Neural cell (in vitro differentiated cells): ENCODE measurements at regions not wholly inside any gene's neighbourhood (a gene's known extent, or its start where the extent isn't known, plus 50 kb on each side); places are given as distances from the start of the nearest gene placed in this dataset.

ENCODE experiments used
- H2AFZ ChIP-seq: fragments of 200-600, 300-800 bp; sonication (generic), shearing (Covaris generic); 2 replicates; pipeline ENCODE4 v1.6.0; 2014; ENCODE audit warnings: low read depth, mild to moderate bottlenecking, antibody characterized with exemption, low read length, moderate library complexity
- H3F3A ChIP-seq: fragments of 200-600 bp; shearing (Covaris generic); 2 replicates; pipeline ENCODE4 v1.6.1; 2016; ENCODE audit warnings: mild to moderate bottlenecking, moderate library complexity, mixed read lengths, antibody characterized with exemption, low read length; ENCODE audit not compliant: insufficient read depth, poor library complexity, severe bottlenecking
- H3K27ac ChIP-seq: fragments of 200-600, 300-800 bp; sonication (generic), shearing (Covaris generic); 2 replicates; pipeline ENCODE4 v1.5.1; 2014; ENCODE audit warnings: mild to moderate bottlenecking, low read length, moderate library complexity
- H3K27me3 ChIP-seq: fragments of 300-800, 200-600 bp; sonication (generic), shearing (Covaris generic); 2 replicates; pipeline ENCODE4 v1.6.0; 2014; ENCODE audit warnings: mild to moderate bottlenecking, low read depth, low read length, moderate library complexity; ENCODE audit not compliant: insufficient read depth
- H3K36me3 ChIP-seq: fragments of 300-800, 200-600 bp; sonication (generic), shearing (Covaris generic); 2 replicates; pipeline ENCODE4 v1.5.1; 2014; ENCODE audit warnings: mild to moderate bottlenecking, antibody characterized with exemption, low read length, moderate library complexity; ENCODE audit not compliant: insufficient read depth
- H3K4me2 ChIP-seq: fragments of 300-800, 200-600 bp; sonication (generic), shearing (Covaris generic); 2 replicates; pipeline ENCODE4 v1.6.0; 2014; ENCODE audit warnings: mild to moderate bottlenecking, low read length
- H3K4me3 ChIP-seq: fragments of 300-800, 200-600 bp; sonication (generic), shearing (Covaris generic); 2 replicates; pipeline ENCODE4 v1.5.1; 2014; ENCODE audit warnings: mild to moderate bottlenecking, low read length, moderate library complexity
- H3K79me2 ChIP-seq: fragments of 200-600 bp; shearing (Covaris generic); replicated peaks from 2 replicates; pipeline ENCODE4 v1.6.0; 2014; ENCODE audit warnings: mild to moderate bottlenecking, low read length, moderate library complexity; ENCODE audit not compliant: insufficient read depth
- H3K9ac ChIP-seq: fragments of 300-800, 200-600 bp; sonication (generic), shearing (Covaris generic); 2 replicates; pipeline ENCODE4 v1.6.1; 2016; ENCODE audit warnings: mild to moderate bottlenecking, low read length, mixed read lengths
- H3K9me2 ChIP-seq: fragments of 200-600 bp; shearing (Covaris generic); 2 replicates; pipeline ENCODE4 v1.6.1; 2016; ENCODE audit warnings: mild to moderate bottlenecking, low read length, mixed read lengths; ENCODE audit not compliant: insufficient read depth
- H3K9me3 ChIP-seq: fragments of 200-600, 300-800 bp; sonication (generic), shearing (Covaris generic); 2 replicates; pipeline ENCODE4 v1.6.1; 2016; ENCODE audit warnings: mild to moderate bottlenecking, mixed run types, low read length, moderate library complexity, mixed read lengths
- H4K20me1 ChIP-seq: fragments of 200-600 bp; shearing (Covaris generic); 2 replicates; pipeline ENCODE4 v1.6.1; 2016; ENCODE audit warnings: mild to moderate bottlenecking, mixed run types; ENCODE audit not compliant: insufficient read depth
- CTCF ChIP-seq: fragments of 450-650 bp; IDR thresholded peaks from 2 replicates; pipeline ENCODE4 v1.5.1; 2014; ENCODE audit warnings: antibody characterized with exemption, mild to moderate bottlenecking, moderate library complexity; ENCODE audit not compliant: poor library complexity, severe bottlenecking
- EP300 ChIP-seq: fragments of 450-650 bp; conservative IDR thresholded peaks from 2 replicates; pipeline ENCODE4 v1.6.1; 2014; ENCODE audit warnings: antibody characterized with exemption, mild to moderate bottlenecking, moderate library complexity; ENCODE audit not compliant: poor library complexity, severe bottlenecking
- EZH2 ChIP-seq: fragments of 200-600, 300-800 bp; shearing (Covaris generic), sonication (generic); IDR thresholded peaks from 2 replicates; pipeline ENCODE4 v1.6.1; 2014; ENCODE audit warnings: antibody characterized with exemption, low read length, borderline replicate concordance, mild to moderate bottlenecking; ENCODE audit not compliant: insufficient read depth, poor library complexity, severe bottlenecking
- MXI1 ChIP-seq: fragments of 450-650 bp; conservative IDR thresholded peaks from 2 replicates; pipeline ENCODE4 v1.6.1; 2014; ENCODE audit warnings: antibody characterized with exemption, mild to moderate bottlenecking; ENCODE audit not compliant: poor library complexity, severe bottlenecking
- POLR2AphosphoS5 ChIP-seq: IDR thresholded peaks from 2 replicates; pipeline ENCODE4 v1.6.1; 2012
- RAD21 ChIP-seq: fragments of 450-650 bp; conservative IDR thresholded peaks from 2 replicates; pipeline ENCODE4 v1.6.1; 2014; ENCODE audit warnings: antibody characterized with exemption, mild to moderate bottlenecking, moderate library complexity
- REST ChIP-seq: IDR thresholded peaks from 2 replicates; pipeline ENCODE4 v1.6.1; 2012; ENCODE audit warnings: borderline replicate concordance
- SMC3 ChIP-seq: fragments of 450-650 bp; conservative IDR thresholded peaks from 2 replicates; pipeline ENCODE4 v1.6.1; 2014; ENCODE audit warnings: antibody characterized with exemption, mild to moderate bottlenecking, moderate library complexity; ENCODE audit not compliant: poor library complexity
- TAF1 ChIP-seq: IDR thresholded peaks from 2 replicates; pipeline ENCODE4 v1.6.1; 2012; ENCODE audit warnings: low read depth

- no peak for TF ChIP-seq TAF1
These were observed 113.5 kb upstream of the BEND4 start (continued) for GRCh38 chr4:42265782-42266602.

GRCh38 chr4:42267724-42268123 lies 115.3 kb upstream of the BEND4 start:
- H3K27me3 ChIP-seq = no peaks in the 10 kb centered on the region
- H3K36me3 ChIP-seq = no peaks in the 10 kb centered on the region
- no peak overlapping the region for H2AFZ ChIP-seq
- H3K79me2 ChIP-seq = no peaks in the 10 kb centered on the region
- H3K9me3 ChIP-seq = no peaks in the 10 kb centered on the region
- TF ChIP-seq RAD21 (no peak), SMC3 (no peak), POLR2AphosphoS5 (no peak), EZH2 (no peak), MXI1 (no peak), TAF1 (no peak), REST (no peak), CTCF (no peak), EP300 (no peak)
- no peak overlapping the region for H3K9ac ChIP-seq
- H4K20me1 ChIP-seq = no peaks in the 10 kb centered on the region
- H3K9me2 ChIP-seq = no peaks in the 10 kb centered on the region
- no peaks in the 10 kb centered on the region for H3F3A ChIP-seq
- no peak overlapping the region for H3K4me3 ChIP-seq
- H3K27ac ChIP-seq = no peak overlapping the region
- H3K4me2 ChIP-seq = no peak overlapping the region

GRCh38 chr4:42268824-42269223 lies 116.4 kb upstream of the BEND4 start:
- Histone ChIP-seq H3K27ac (no peak overlapping the region), H3K9ac (no peak overlapping the region), H3K36me3 (no peaks in the 10 kb centered on the region), H3K79me2 (no peaks in the 10 kb centered on the region), H3K27me3 (no peaks in the 10 kb centered on the region), H2AFZ (no peak overlapping the region), H3K9me3 (no peaks in the 10 kb centered on the region), H3K4me2 (no peak overlapping the region), H3K4me3 (no peak overlapping the region), H3K9me2 (no peaks in the 10 kb centered on the region), H4K20me1 (no peaks in the 10 kb centered on the region), H3F3A (no peaks in the 10 kb centered on the region)
- no peak for TF ChIP-seq MXI1
- no peak for TF ChIP-seq CTCF
- no peak for TF ChIP-seq POLR2AphosphoS5
- no peak for TF ChIP-seq RAD21
- no peak for TF ChIP-seq REST
- TF ChIP-seq TAF1 = no peak
- TF ChIP-seq SMC3 = no peak
- no peak for TF ChIP-seq EZH2
- no peak for TF ChIP-seq EP300
